SK-N-SH (cell line): ENCODE measurements at regions not wholly inside any gene's neighbourhood (a gene's known extent, or its start where the extent isn't known, plus 50 kb on each side); places are given as distances from the start of the nearest gene placed in this dataset.

ENCODE experiments used
- CTCF ChIA-PET: fragments of 300-600, 350-600 bp; formaldehyde crosslinking; extraction: SDS; loops from one replicate; lab custom pipeline; 2021; lab: Yijun Ruan, JAX
- POLR2A ChIA-PET: fragments of 350-600 bp; sonication (Branson Sonifier 250); formaldehyde crosslinking; extraction: SDS; loops from one replicate; lab custom pipeline; 2020; ENCODE audit warnings: antibody characterized with exemption, inconsistent platforms; lab: Yijun Ruan, JAX
- DNase-seq: peaks from one replicate; pipeline ENCODE4 v3.0.0; 2012
- H2AFZ ChIP-seq: fragments of 200-600 bp; sonication (generic); 2 replicates; pipeline ENCODE4 v1.8.1; 2016; ENCODE audit warnings: antibody characterized with exemption, mild to moderate bottlenecking, low read depth
- H3F3A ChIP-seq: fragments of 200-600 bp; sonication (generic); replicated peaks from 2 replicates; pipeline ENCODE3; 2016; ENCODE audit warnings: antibody characterized with exemption, mild to moderate bottlenecking; ENCODE audit not compliant: insufficient read depth
- H3K27ac ChIP-seq, 2 experiments: fragments of 200-500 bp in 1 of 2; fragments of 200-600 bp in 1 of 2; sonication (Bioruptor generic) in 1 of 2; sonication (generic), shearing (Covaris generic) in 1 of 2; 2 replicates each; pipeline versions ENCODE4 v1.5.1 to v1.6.1; 2014 to 2016; ENCODE audit warnings: low read depth in 2 of 2, inconsistent platforms in 1 of 2, low read length in 1 of 2, mild to moderate bottlenecking in 1 of 2, mixed read lengths in 1 of 2
- H3K27me3 ChIP-seq: fragments of 200-600 bp; sonication (generic), shearing (Covaris generic); 2 replicates; pipeline ENCODE4 v1.6.1; 2016; ENCODE audit warnings: mixed run types; ENCODE audit not compliant: insufficient read depth
- H3K36me3 ChIP-seq, 2 experiments: fragments of 200-500 bp in 1 of 2; fragments of 200-600 bp in 1 of 2; sonication (Bioruptor generic) in 1 of 2; sonication (generic) in 1 of 2; replicated peaks in 1 of 2; 2 replicates each; pipeline versions ENCODE3 to v1.5.1; 2014 to 2016; ENCODE audit warnings: low read length in 1 of 2, mild to moderate bottlenecking in 1 of 2; ENCODE audit not compliant: insufficient read depth in 2 of 2, control insufficient read depth in 1 of 2
- H3K4me1 ChIP-seq, 2 experiments: fragments of 200-500 bp in 1 of 2; fragments of 200-600 bp in 1 of 2; sonication (Bioruptor generic) in 1 of 2; sonication (generic), shearing (Covaris generic) in 1 of 2; 2 replicates each; pipeline versions ENCODE4 v1.5.1 to v1.6.1; 2014 to 2016; ENCODE audit warnings: low read depth in 1 of 2, low read length in 1 of 2, mixed run types in 1 of 2; ENCODE audit not compliant: insufficient read depth in 2 of 2, control insufficient read depth in 1 of 2
- H3K4me2 ChIP-seq: fragments of 200-600 bp; sonication (generic), shearing (Covaris generic); 2 replicates; pipeline ENCODE4 v1.6.1; 2017; ENCODE audit warnings: mixed run types
- H3K4me3 ChIP-seq, 2 experiments: fragments of 200-500 bp in 1 of 2; fragments of 200-600 bp in 1 of 2; sonication (Bioruptor generic) in 1 of 2; sonication (generic), shearing (Covaris generic) in 1 of 2; 2 replicates each; pipeline versions ENCODE4 v1.5.1 to v1.8.1; 2014 to 2016; ENCODE audit warnings: low read depth in 2 of 2, inconsistent platforms in 1 of 2, low read length in 1 of 2, mild to moderate bottlenecking in 1 of 2, mixed read lengths in 1 of 2, moderate library complexity in 1 of 2
- H3K79me2 ChIP-seq: fragments of 200-600 bp; sonication (generic); 2 replicates; pipeline ENCODE4 v1.8.1; 2017; ENCODE audit warnings: mild to moderate bottlenecking; ENCODE audit not compliant: insufficient read depth
- H3K9ac ChIP-seq: fragments of 200-600 bp; sonication (generic); 2 replicates; pipeline ENCODE4 v1.6.1; 2017; ENCODE audit warnings: mixed run types
- H3K9me2 ChIP-seq: fragments of 200-600 bp; sonication (generic); 2 replicates; pipeline ENCODE4 v1.6.1; 2017; ENCODE audit warnings: mixed run types
- H3K9me3 ChIP-seq: fragments of 200-600 bp; sonication (generic); 2 replicates; pipeline ENCODE4 v1.6.1; 2017; ENCODE audit warnings: mixed run types, mild to moderate bottlenecking, moderate library complexity
- H4K20me1 ChIP-seq: fragments of 200-600 bp; sonication (generic); 2 replicates; pipeline ENCODE4 v1.6.1; 2017; ENCODE audit warnings: mild to moderate bottlenecking, mixed run types; ENCODE audit not compliant: insufficient read depth
- CHD2 ChIP-seq: fragments of 150-350 bp; IDR thresholded peaks from 2 replicates; pipeline ENCODE4 v1.6.1; 2018; ENCODE audit warnings: low read length; ENCODE audit not compliant: partially characterized antibody
- CTCF ChIP-seq: fragments of 200-600 bp; sonication (generic); IDR thresholded peaks from 2 replicates; pipeline ENCODE4 v1.6.1; 2017; ENCODE audit warnings: antibody characterized with exemption, mild to moderate bottlenecking, moderate library complexity
- ELF1 ChIP-seq: IDR thresholded peaks from 2 replicates; pipeline ENCODE4 v1.4.0; 2012
- EP300 ChIP-seq, 2 experiments: IDR thresholded peaks; 2 replicates each; pipeline versions ENCODE4 v1.4.0 to v1.6.1; 2012; ENCODE audit warnings: borderline replicate concordance in 1 of 2, low read depth in 1 of 2, low read length in 1 of 2
- FOSL2 ChIP-seq: IDR thresholded peaks from 2 replicates; pipeline ENCODE4 v1.4.0; 2012; ENCODE audit warnings: low read depth, mild to moderate bottlenecking, moderate library complexity, borderline replicate concordance
- FOXM1 ChIP-seq: IDR thresholded peaks from 2 replicates; pipeline ENCODE4 v1.4.0; 2012; ENCODE audit warnings: low read depth, mild to moderate bottlenecking
- IRF3 ChIP-seq: fragments of 150-350 bp; IDR thresholded peaks from 2 replicates; pipeline ENCODE4 v1.6.1; 2016; ENCODE audit warnings: mild to moderate bottlenecking, low read depth, low read length
- JUND ChIP-seq: IDR thresholded peaks from 2 replicates; pipeline ENCODE4 v1.4.0; 2012
- NFIC ChIP-seq: IDR thresholded peaks from 2 replicates; pipeline ENCODE4 v1.4.0; 2012; ENCODE audit warnings: borderline replicate concordance
- NRF1 ChIP-seq: IDR thresholded peaks from 2 replicates; pipeline ENCODE4 v1.6.1; 2012; ENCODE audit warnings: low read depth, mild to moderate bottlenecking, low read length
- RAD21 ChIP-seq: IDR thresholded peaks from 2 replicates; pipeline ENCODE4 v1.6.1; 2012; ENCODE audit warnings: mild to moderate bottlenecking, low read length
- RXRA ChIP-seq: IDR thresholded peaks from 2 replicates; pipeline ENCODE4 v1.4.0; 2012; ENCODE audit warnings: low read depth, mild to moderate bottlenecking, borderline replicate concordance
- SMC3 ChIP-seq: IDR thresholded peaks from 2 replicates; pipeline ENCODE4 v1.6.1; 2012; ENCODE audit warnings: low read depth, low read length, improper control_type of control experiment
- TAF1 ChIP-seq: IDR thresholded peaks from 2 replicates; pipeline ENCODE4 v1.6.1; 2012; ENCODE audit warnings: low read depth, mild to moderate bottlenecking, low read length, moderate library complexity, borderline replicate concordance
- TCF12 ChIP-seq: IDR thresholded peaks from 2 replicates; pipeline ENCODE4 v1.4.0; 2012
- TEAD4 ChIP-seq: IDR thresholded peaks from 2 replicates; pipeline ENCODE4 v1.4.0; 2012; ENCODE audit warnings: mild to moderate bottlenecking, borderline replicate concordance; ENCODE audit not compliant: insufficient read depth
- USF1 ChIP-seq: IDR thresholded peaks from 2 replicates; pipeline ENCODE4 v1.4.0; 2012; ENCODE audit warnings: low read depth, borderline replicate concordance
- WGBS: methylation state at CpG from one replicate; pipeline ENCODE4 v1.1.6; 2017; ENCODE audit warnings: low lambda C conversion rate; 5-methylcytosine and 5-hydroxymethylcytosine counted together
- TF ChIP-seq, protein P1 (sequence below): fragments of 150-350 bp; IDR thresholded peaks from 2 replicates; pipeline ENCODE4 v1.6.1; 2017; ENCODE audit warnings: antibody characterized with exemption, low read length, low read depth, borderline replicate concordance

DNA sequence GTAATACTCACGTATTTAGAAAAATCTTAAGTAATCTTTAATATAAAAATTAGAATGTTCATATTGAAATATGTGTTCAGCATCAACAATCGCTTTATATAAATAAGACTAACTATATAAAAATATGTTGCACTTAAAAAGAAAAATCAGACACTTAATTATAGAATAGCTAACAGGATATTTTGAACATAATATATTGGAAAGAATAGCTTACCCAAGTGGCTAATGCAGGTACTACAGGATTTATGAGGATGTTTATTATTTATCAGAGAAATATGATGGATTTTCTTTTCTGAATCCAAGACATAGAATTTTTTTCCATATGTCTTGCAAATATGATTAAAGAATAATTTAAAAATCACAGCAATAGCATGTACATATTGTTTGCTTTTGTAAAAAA, 567.9 kb upstream of the GBE1 start:
- no peak overlapping the region for H2AFZ ChIP-seq
- no peaks in the 10 kb centered on the region for H3K36me3 ChIP-seq
- no peak for DNase-seq
- ChIA-PET POLR2A (no interaction called here), CTCF (interaction anchor here (0.9 to 1.9 kb wide), 5 partner anchors 11 to 154 kb away, joined by 3 to 17 read pairs (median 3); no protein-coding TSS in a partner anchor)
- H3K4me2 ChIP-seq: no peak overlapping the region
- H3K4me3 ChIP-seq: no peak overlapping the region
- H3K4me1 ChIP-seq: no peaks in the 10 kb centered on the region
- no peak overlapping the region for H3K9ac ChIP-seq
- H3K27ac ChIP-seq: no peak overlapping the region
- 3% methylated on average over 2 of the region's 2 CpGs for WGBS
- H3F3A ChIP-seq: no peaks in the 10 kb centered on the region
- TF ChIP-seq TEAD4 (no peak), CTCF (peak; percentile 60), SMC3 (no peak), FOXM1 (no peak), RAD21 (peak; percentile 20; the same call in 1 of the 2 replicates)
- TF ChIP-seq, protein P1, sequence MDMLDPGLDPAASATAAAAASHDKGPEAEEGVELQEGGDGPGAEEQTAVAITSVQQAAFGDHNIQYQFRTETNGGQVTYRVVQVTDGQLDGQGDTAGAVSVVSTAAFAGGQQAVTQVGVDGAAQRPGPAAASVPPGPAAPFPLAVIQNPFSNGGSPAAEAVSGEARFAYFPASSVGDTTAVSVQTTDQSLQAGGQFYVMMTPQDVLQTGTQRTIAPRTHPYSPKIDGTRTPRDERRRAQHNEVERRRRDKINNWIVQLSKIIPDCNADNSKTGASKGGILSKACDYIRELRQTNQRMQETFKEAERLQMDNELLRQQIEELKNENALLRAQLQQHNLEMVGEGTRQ: no peak
- TF ChIP-seq, all 33 proteins: peak for 2
- H3K27me3 ChIP-seq: no peaks in the 10 kb centered on the region
- H3K79me2 ChIP-seq: no peaks in the 10 kb centered on the region
- H3K9me2 ChIP-seq: no peaks in the 10 kb centered on the region
- H3K9me3 ChIP-seq: no peaks in the 10 kb centered on the region
- H4K20me1 ChIP-seq: no peaks in the 10 kb centered on the region

DNA sequence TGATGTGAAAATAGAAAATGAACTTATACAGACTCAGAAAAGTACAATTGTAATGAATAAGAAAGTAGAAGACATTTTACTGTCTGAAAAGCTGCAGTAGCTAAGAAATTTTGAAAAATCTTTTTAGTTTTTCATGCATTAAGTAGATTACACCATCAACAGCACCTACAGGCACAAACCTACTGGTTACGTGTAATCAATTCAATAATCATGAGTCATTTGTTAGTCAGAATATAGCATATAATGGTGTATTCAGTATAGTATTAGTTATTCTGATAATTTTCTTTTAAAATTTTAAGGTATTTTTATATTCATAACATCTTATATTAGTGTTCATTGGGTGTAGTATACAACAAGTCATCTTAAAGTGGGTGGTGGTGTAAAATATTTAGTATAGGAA, 550.5 kb upstream of the GBE1 start:
- H3K4me2 ChIP-seq: no peak overlapping the region
- no peak overlapping the region for H3K4me3 ChIP-seq
- no peak overlapping the region for H3K27ac ChIP-seq
- ChIA-PET POLR2A (no interaction called here), CTCF (no interaction called here)
- H3K9me2 ChIP-seq: no peaks in the 10 kb centered on the region
- H2AFZ ChIP-seq: no peak overlapping the region
- H3K9ac ChIP-seq: no peak overlapping the region
- no peaks in the 10 kb centered on the region for H3K9me3 ChIP-seq
- no peak for DNase-seq
- H3K79me2 ChIP-seq: no peaks in the 10 kb centered on the region
- no peak for TF ChIP-seq FOXM1
- no peak for TF ChIP-seq NFIC
- TF ChIP-seq EP300 (IDR thresholded peaks at IDR 0.05; ENCODE audit: borderline replicate concordance in 1 of 2, low read depth in 1 of 2, low read length in 1 of 2): no peak
- no peak for TF ChIP-seq JUND
- TF ChIP-seq FOSL2: no peak
- TF ChIP-seq TCF12: no peak
- no peak for TF ChIP-seq ELF1
- TF ChIP-seq NRF1: no peak
- no peak for TF ChIP-seq TAF1
- no peak for TF ChIP-seq IRF3
- TF ChIP-seq, protein P1: no peak
- TF ChIP-seq CHD2: no peak
- TF ChIP-seq RXRA: no peak
- TF ChIP-seq USF1: no peak
- no peaks in the 10 kb centered on the region for H4K20me1 ChIP-seq
- no peaks in the 10 kb centered on the region for H3K4me1 ChIP-seq
- no peaks in the 10 kb centered on the region for H3K36me3 ChIP-seq
- H3K27me3 ChIP-seq: no peaks in the 10 kb centered on the region
- 16% methylated on average over 1 of the region's 1 CpG for WGBS
- H3F3A ChIP-seq: no peaks in the 10 kb centered on the region
